ENCODE measurements at regions not wholly inside any gene's neighbourhood (a gene's known extent, or its start where the extent isn't known, plus 50 kb on each side); places are given as distances from the start of the nearest gene placed in this dataset.

- TF ChIP-seq CTCF (IDR thresholded peaks at IDR 0.05) (no peak), POLR2A (IDR thresholded peaks at IDR 0.05) (no peak)
Measured at GRCh38 chr5:117690612-117691011, 1116.0 kb upstream of the SEMA6A start.
